ENCODE measurements at regions not wholly inside any gene's neighbourhood (a gene's known extent, or its start where the extent isn't known, plus 50 kb on each side); places are given as distances from the start of the nearest gene placed in this dataset.
"Not testable (repeated sequence)": the region's sequence is repeated elsewhere in the genome, so short reads cannot be mapped to it uniquely, and the experiment has no call there.

GRCh38 chr2:72078773-72079172 is 68.9 kb downstream of the CYP26B1 start:
- no peak overlapping the region for H2AFZ ChIP-seq (ENCODE audit: low read length, unreplicated experiment)
- no peaks in the 10 kb centered on the region for H3K36me3 ChIP-seq (ENCODE audit: insufficient read depth, low read length)
- no peak overlapping the region for H3K4me3 ChIP-seq (ENCODE audit: low read depth, low read length)
- H3K79me2 ChIP-seq (ENCODE audit: control insufficient read depth, insufficient read depth, low read length, unreplicated experiment) = no peaks in the 10 kb centered on the region
- H3K4me1 ChIP-seq (ENCODE audit: control insufficient read depth, insufficient read depth, low read length, unreplicated experiment) = no peaks in the 10 kb centered on the region
- H3K27ac ChIP-seq (ENCODE audit: low read depth, low read length) = no peak overlapping the region
- peaks cover 39% of the 10 kb centered on the region for H3K27me3 ChIP-seq (ENCODE audit: insufficient read depth, low read length)

GRCh38 chr2:72077702-72078169 is 69.9 kb downstream of the CYP26B1 start:
- H3K36me3 ChIP-seq (ENCODE audit: insufficient read depth, low read length) = no peaks in the 10 kb centered on the region
- no peaks in the 10 kb centered on the region for H3K79me2 ChIP-seq (ENCODE audit: control insufficient read depth, insufficient read depth, low read length, unreplicated experiment)
- no peak overlapping the region for H2AFZ ChIP-seq (ENCODE audit: low read length, unreplicated experiment)
- H3K27me3 ChIP-seq (ENCODE audit: insufficient read depth, low read length) = peaks cover 45% of the 10 kb centered on the region
- H3K27ac ChIP-seq (ENCODE audit: low read depth, low read length) = no peak overlapping the region
- H3K4me1 ChIP-seq (ENCODE audit: control insufficient read depth, insufficient read depth, low read length, unreplicated experiment) = no peaks in the 10 kb centered on the region
- H3K4me3 ChIP-seq (ENCODE audit: low read depth, low read length) = no peak overlapping the region

- H3K79me2 ChIP-seq (ENCODE audit: control insufficient read depth, insufficient read depth, low read length, unreplicated experiment); H3K4me1 ChIP-seq (ENCODE audit: control insufficient read depth, insufficient read depth, low read length, unreplicated experiment); H3K36me3 ChIP-seq (ENCODE audit: insufficient read depth, low read length); H3K27ac ChIP-seq (ENCODE audit: low read depth, low read length); H2AFZ ChIP-seq (ENCODE audit: low read length, unreplicated experiment); H3K4me3 ChIP-seq (ENCODE audit: low read depth, low read length): not testable (repeated sequence)
- H3K27me3 ChIP-seq (ENCODE audit: insufficient read depth, low read length) = peaks cover 41% of the 10 kb centered on the region
Observed at GRCh38 chr2:72073373-72073772, 74.3 kb downstream of the CYP26B1 start.

- not testable (repeated sequence) for H3K27ac ChIP-seq (ENCODE audit: low read depth, low read length)
Observed at GRCh38 chr2:72064197-72064596, 83.5 kb downstream of the CYP26B1 start.

GRCh38 chr2:72062336-72062735 is 85.3 kb downstream of the CYP26B1 start:
- H3K36me3 ChIP-seq (ENCODE audit: insufficient read depth, low read length) = no peaks in the 10 kb centered on the region
- no peaks in the 10 kb centered on the region for H3K4me1 ChIP-seq (ENCODE audit: control insufficient read depth, insufficient read depth, low read length, unreplicated experiment)
- peaks cover 42% of the 10 kb centered on the region for H3K27me3 ChIP-seq (ENCODE audit: insufficient read depth, low read length)
- H3K79me2 ChIP-seq (ENCODE audit: control insufficient read depth, insufficient read depth, low read length, unreplicated experiment) = no peaks in the 10 kb centered on the region
- H2AFZ ChIP-seq (ENCODE audit: low read length, unreplicated experiment) = no peak overlapping the region
- H3K4me3 ChIP-seq (ENCODE audit: low read depth, low read length) = no peak overlapping the region
- no peak overlapping the region for H3K27ac ChIP-seq (ENCODE audit: low read depth, low read length)

More at GRCh38 chr2:72064197-72064596, 83.5 kb downstream of the CYP26B1 start:
- not testable (repeated sequence) for H3K4me3 ChIP-seq (ENCODE audit: low read depth, low read length); H3K4me1 ChIP-seq (ENCODE audit: control insufficient read depth, insufficient read depth, low read length, unreplicated experiment); H3K79me2 ChIP-seq (ENCODE audit: control insufficient read depth, insufficient read depth, low read length, unreplicated experiment); H2AFZ ChIP-seq (ENCODE audit: low read length, unreplicated experiment); H3K36me3 ChIP-seq (ENCODE audit: insufficient read depth, low read length)
- H3K27me3 ChIP-seq (ENCODE audit: insufficient read depth, low read length) = peaks cover 27% of the 10 kb centered on the region

- no peaks in the 10 kb centered on the region for H3K4me1 ChIP-seq (ENCODE audit: control insufficient read depth, insufficient read depth, low read length, unreplicated experiment)
Observed at GRCh38 chr2:72057308-72057707, 90.4 kb downstream of the CYP26B1 start.

GRCh38 chr2:72051971-72052505 is 95.6 kb downstream of the CYP26B1 start:
- no peaks in the 10 kb centered on the region for H3K79me2 ChIP-seq (ENCODE audit: control insufficient read depth, insufficient read depth, low read length, unreplicated experiment)
- no peaks in the 10 kb centered on the region for H3K36me3 ChIP-seq (ENCODE audit: insufficient read depth, low read length)
- no peak overlapping the region for H2AFZ ChIP-seq (ENCODE audit: low read length, unreplicated experiment)
- H3K4me1 ChIP-seq (ENCODE audit: control insufficient read depth, insufficient read depth, low read length, unreplicated experiment) = no peaks in the 10 kb centered on the region
- H3K27me3 ChIP-seq (ENCODE audit: insufficient read depth, low read length) = peaks cover 7% of the 10 kb centered on the region; the same call in 1 of the 2 replicates
- no peak overlapping the region for H3K27ac ChIP-seq (ENCODE audit: low read depth, low read length)
- H3K4me3 ChIP-seq (ENCODE audit: low read depth, low read length) = no peak overlapping the region

More at GRCh38 chr2:72057308-72057707, 90.4 kb downstream of the CYP26B1 start:
- Histone ChIP-seq H3K79me2 (ENCODE audit: control insufficient read depth, insufficient read depth, low read length, unreplicated experiment) (no peaks in the 10 kb centered on the region), H3K4me3 (ENCODE audit: low read depth, low read length) (no peak overlapping the region), H3K27ac (ENCODE audit: low read depth, low read length) (no peak overlapping the region), H3K36me3 (ENCODE audit: insufficient read depth, low read length) (no peaks in the 10 kb centered on the region), H3K27me3 (ENCODE audit: insufficient read depth, low read length) (peaks cover 43% of the 10 kb centered on the region), H2AFZ (ENCODE audit: low read length, unreplicated experiment) (no peak overlapping the region)

- H2AFZ ChIP-seq (ENCODE audit: low read length, unreplicated experiment) = no peak overlapping the region
Observed at GRCh38 chr2:72051204-72051603, 96.5 kb downstream of the CYP26B1 start.

GRCh38 chr2:72050734-72051133 is 96.9 kb downstream of the CYP26B1 start:
- H3K27ac ChIP-seq (ENCODE audit: low read depth, low read length) = no peak overlapping the region
- no peak overlapping the region for H2AFZ ChIP-seq (ENCODE audit: low read length, unreplicated experiment)
- H3K27me3 ChIP-seq (ENCODE audit: insufficient read depth, low read length) = peaks cover 15% of the 10 kb centered on the region
- no peaks in the 10 kb centered on the region for H3K79me2 ChIP-seq (ENCODE audit: control insufficient read depth, insufficient read depth, low read length, unreplicated experiment)
- no peaks in the 10 kb centered on the region for H3K36me3 ChIP-seq (ENCODE audit: insufficient read depth, low read length)
- no peak overlapping the region for H3K4me3 ChIP-seq (ENCODE audit: low read depth, low read length)
- no peaks in the 10 kb centered on the region for H3K4me1 ChIP-seq (ENCODE audit: control insufficient read depth, insufficient read depth, low read length, unreplicated experiment)

More at GRCh38 chr2:72051204-72051603, 96.5 kb downstream of the CYP26B1 start:
- Histone ChIP-seq H3K27me3 (ENCODE audit: insufficient read depth, low read length) (peaks cover 13% of the 10 kb centered on the region), H3K79me2 (ENCODE audit: control insufficient read depth, insufficient read depth, low read length, unreplicated experiment) (no peaks in the 10 kb centered on the region), H3K36me3 (ENCODE audit: insufficient read depth, low read length) (no peaks in the 10 kb centered on the region), H3K4me3 (ENCODE audit: low read depth, low read length) (no peak overlapping the region), H3K27ac (ENCODE audit: low read depth, low read length) (no peak overlapping the region), H3K4me1 (ENCODE audit: control insufficient read depth, insufficient read depth, low read length, unreplicated experiment) (no peaks in the 10 kb centered on the region)

GRCh38 chr2:72048881-72049477 is 98.7 kb downstream of the CYP26B1 start:
- no peaks in the 10 kb centered on the region for H3K36me3 ChIP-seq (ENCODE audit: insufficient read depth, low read length)
- peaks cover 15% of the 10 kb centered on the region for H3K27me3 ChIP-seq (ENCODE audit: insufficient read depth, low read length)
- H3K79me2 ChIP-seq (ENCODE audit: control insufficient read depth, insufficient read depth, low read length, unreplicated experiment) = no peaks in the 10 kb centered on the region
- H3K4me1 ChIP-seq (ENCODE audit: control insufficient read depth, insufficient read depth, low read length, unreplicated experiment) = no peaks in the 10 kb centered on the region
- no peak overlapping the region for H3K27ac ChIP-seq (ENCODE audit: low read depth, low read length)
- no peak overlapping the region for H2AFZ ChIP-seq (ENCODE audit: low read length, unreplicated experiment)
- H3K4me3 ChIP-seq (ENCODE audit: low read depth, low read length) = no peak overlapping the region

- H3K36me3 ChIP-seq (ENCODE audit: insufficient read depth, low read length) = no peaks in the 10 kb centered on the region
- H2AFZ ChIP-seq (ENCODE audit: low read length, unreplicated experiment) = no peak overlapping the region
- no peak overlapping the region for H3K27ac ChIP-seq (ENCODE audit: low read depth, low read length)
- no peaks in the 10 kb centered on the region for H3K79me2 ChIP-seq (ENCODE audit: control insufficient read depth, insufficient read depth, low read length, unreplicated experiment)
- peaks cover 24% of the 10 kb centered on the region for H3K27me3 ChIP-seq (ENCODE audit: insufficient read depth, low read length)
- H3K4me3 ChIP-seq (ENCODE audit: low read depth, low read length) = no peak overlapping the region
- no peaks in the 10 kb centered on the region for H3K4me1 ChIP-seq (ENCODE audit: control insufficient read depth, insufficient read depth, low read length, unreplicated experiment)
Observed at GRCh38 chr2:72043985-72044384, 103.7 kb downstream of the CYP26B1 start.
